IMR-90 (cell line): ENCODE measurements at regions not wholly inside any gene's neighbourhood (a gene's known extent, or its start where the extent isn't known, plus 50 kb on each side); places are given as distances from the start of the nearest gene placed in this dataset.

ENCODE experiments used
- ATAC-seq: fragments of 200-7000 bp; cut with Tn5 transposase; 2 replicates; pipeline ENCODE4 v1.9.1; 2020; ENCODE audit warnings: low read depth, mild to moderate bottlenecking, moderate library complexity
- BruUV-seq: library from RNA; stranded (reverse); fragments of 400-500 nt; replicated peaks from 2 replicates; lab custom pipeline; 2021; lab: Mats Ljungman, UMichigan
- CTCF ChIA-PET: fragments of 300-600 bp; formaldehyde crosslinking; extraction: SDS; loops from one replicate; lab custom pipeline; 2021; ENCODE audit warnings: antibody characterized with exemption; lab: Yijun Ruan, JAX
- POLR2A ChIA-PET: fragments of 300-600 bp; sonication (Branson Sonifier 250); formaldehyde crosslinking; loops from one replicate; lab custom pipeline; 2022; ENCODE audit warnings: antibody characterized with exemption; ENCODE audit not compliant: unreplicated experiment; lab: Charles Lee
- DNase-seq: peaks from one replicate; pipeline ENCODE4 v3.0.0; 2013
- H2AFZ ChIP-seq: replicated peaks from 2 replicates; pipeline ENCODE3; 2013; ENCODE audit warnings: low read length, mild to moderate bottlenecking; ENCODE audit not compliant: poor library complexity
- H2AK5ac ChIP-seq: 2 replicates; pipeline ENCODE4 v1.6.1; 2013; ENCODE audit warnings: low read depth, low read length, inconsistent platforms
- H2AK9ac ChIP-seq: replicated peaks from 2 replicates; pipeline ENCODE3; 2013; ENCODE audit warnings: mild to moderate bottlenecking, low read depth, low read length, moderate library complexity; ENCODE audit not compliant: poor library complexity
- H2BK120ac ChIP-seq: 2 replicates; pipeline ENCODE4 v1.6.1; 2013; ENCODE audit warnings: low read depth, low read length, inconsistent platforms
- H2BK15ac ChIP-seq: 3 replicates; pipeline ENCODE4 v1.6.1; 2013; ENCODE audit warnings: low read depth, low read length, inconsistent platforms
- H2BK20ac ChIP-seq: 2 replicates; pipeline ENCODE4 v1.6.1; 2013; ENCODE audit warnings: low read depth, mild to moderate bottlenecking, inconsistent platforms, low read length, moderate library complexity
- H2BK5ac ChIP-seq: 2 replicates; pipeline ENCODE4 v1.6.1; 2013; ENCODE audit warnings: mild to moderate bottlenecking, low read depth, low read length, inconsistent platforms; ENCODE audit not compliant: poor library complexity, severe bottlenecking
- H3K14ac ChIP-seq: replicated peaks from 2 replicates; pipeline ENCODE4 v1.6.1; 2013; ENCODE audit warnings: low read depth, low read length, inconsistent platforms
- H3K18ac ChIP-seq: 2 replicates; pipeline ENCODE4 v1.6.1; 2013; ENCODE audit warnings: low read depth, low read length, control low read depth
- H3K23ac ChIP-seq: 2 replicates; pipeline ENCODE4 v1.6.1; 2013; ENCODE audit warnings: low read depth, low read length, inconsistent platforms
- H3K27ac ChIP-seq: 2 replicates; pipeline ENCODE4 v1.5.1; 2013; ENCODE audit warnings: mild to moderate bottlenecking, control low read depth, low read length; ENCODE audit not compliant: insufficient read depth
- H3K27me3 ChIP-seq: 2 replicates; pipeline ENCODE4 v1.6.1; 2013; ENCODE audit warnings: low read length; ENCODE audit not compliant: control insufficient read depth, insufficient read depth
- H3K36me3 ChIP-seq: 2 replicates; pipeline ENCODE4 v1.6.1; 2013; ENCODE audit warnings: low read length, mixed read lengths; ENCODE audit not compliant: control insufficient read depth, insufficient read depth
- H3K4ac ChIP-seq: 2 replicates; pipeline ENCODE4 v1.6.1; 2013; ENCODE audit warnings: low read depth, low read length, inconsistent platforms
- H3K4me1 ChIP-seq: 2 replicates; pipeline ENCODE4 v1.6.1; 2013; ENCODE audit warnings: low read length, mixed read lengths; ENCODE audit not compliant: control insufficient read depth, insufficient read depth
- H3K4me2 ChIP-seq: 2 replicates; pipeline ENCODE4 v1.6.1; 2013; ENCODE audit warnings: low read depth, mild to moderate bottlenecking, control low read depth, low read length, moderate library complexity
- H3K4me3 ChIP-seq: 2 replicates; pipeline ENCODE4 v1.5.1; 2013; ENCODE audit warnings: low read depth, mild to moderate bottlenecking, control low read depth, low read length, moderate library complexity; ENCODE audit not compliant: insufficient read depth
- H3K56ac ChIP-seq: 2 replicates; pipeline ENCODE4 v1.6.1; 2013; ENCODE audit warnings: low read length, inconsistent platforms; ENCODE audit not compliant: insufficient read depth; ENCODE audit errors: extremely low read depth
- H3K79me1 ChIP-seq, 2 experiments: 2 replicates each; pipeline ENCODE4 v1.6.1; 2013; ENCODE audit warnings: low read length in 2 of 2, inconsistent platforms in 1 of 2, low read depth in 1 of 2
- H3K9ac ChIP-seq: 2 replicates; pipeline ENCODE4 v1.6.1; 2013; ENCODE audit warnings: low read depth, low read length, control low read depth
- H3K9me1 ChIP-seq: 2 replicates; pipeline ENCODE4 v1.6.1; 2013; ENCODE audit warnings: low read length, inconsistent platforms; ENCODE audit not compliant: insufficient read depth
- H3K9me3 ChIP-seq: 2 replicates; pipeline ENCODE4 v1.6.1; 2013; ENCODE audit warnings: low read length; ENCODE audit not compliant: control insufficient read depth, insufficient read depth
- H4K20me1 ChIP-seq: 2 replicates; pipeline ENCODE4 v1.6.1; 2013; ENCODE audit warnings: low read length, inconsistent platforms; ENCODE audit not compliant: insufficient read depth
- H4K5ac ChIP-seq: 2 replicates; pipeline ENCODE4 v1.6.1; 2013; ENCODE audit warnings: mild to moderate bottlenecking, low read depth, low read length, control low read depth
- H4K8ac ChIP-seq, 2 experiments: 2 replicates each; pipeline ENCODE4 v1.6.1; 2013; ENCODE audit warnings: low read depth in 2 of 2, low read length in 2 of 2, control low read depth in 1 of 2, inconsistent platforms in 1 of 2
- H4K91ac ChIP-seq: 2 replicates; pipeline ENCODE4 v1.6.1; 2013; ENCODE audit warnings: low read depth, low read length, inconsistent platforms; ENCODE audit not compliant: insufficient read depth
- BHLHE40 ChIP-seq: fragments of 150-350 bp; IDR thresholded peaks from 2 replicates; pipeline ENCODE4 v1.6.1; 2016; ENCODE audit warnings: mild to moderate bottlenecking, low read depth, low read length
- CEBPB ChIP-seq: IDR thresholded peaks from 2 replicates; pipeline ENCODE4 v1.6.1; 2012; ENCODE audit warnings: low read depth, low read length, improper control_type of control experiment
- CHD1 ChIP-seq: IDR thresholded peaks from 2 replicates; pipeline ENCODE4 v1.6.1; 2012; ENCODE audit warnings: low read depth, low read length, improper control_type of control experiment
- ELK1 ChIP-seq: fragments of 150-350 bp; IDR thresholded peaks from 2 replicates; pipeline ENCODE4 v1.6.1; 2016; ENCODE audit warnings: low read depth, mild to moderate bottlenecking, low read length, moderate library complexity, borderline replicate concordance
- FOS ChIP-seq: fragments of 150-350 bp; IDR thresholded peaks from 2 replicates; pipeline ENCODE4 v1.6.1; 2016; ENCODE audit warnings: low read depth, low read length
- MAFK ChIP-seq: IDR thresholded peaks from 2 replicates; pipeline ENCODE4 v1.6.1; 2012; ENCODE audit warnings: low read depth, low read length, improper control_type of control experiment
- MAZ ChIP-seq: IDR thresholded peaks from 2 replicates; pipeline ENCODE4 v1.6.1; 2012; ENCODE audit warnings: low read depth, mild to moderate bottlenecking, low read length, improper control_type of control experiment, moderate library complexity, borderline replicate concordance
- MXI1 ChIP-seq: IDR thresholded peaks from 2 replicates; pipeline ENCODE4 v1.6.1; 2012; ENCODE audit warnings: low read depth, mild to moderate bottlenecking, low read length, moderate library complexity, borderline replicate concordance
- NFE2L2 ChIP-seq: fragments of 150-350 bp; IDR thresholded peaks from 2 replicates; pipeline ENCODE4 v1.6.1; 2016; ENCODE audit warnings: low read depth, mild to moderate bottlenecking, low read length
- RAD21 ChIP-seq: IDR thresholded peaks from 2 replicates; pipeline ENCODE4 v1.6.1; 2012; ENCODE audit warnings: low read length, improper control_type of control experiment
- RCOR1 ChIP-seq: IDR thresholded peaks from 2 replicates; pipeline ENCODE4 v1.6.1; 2012; ENCODE audit warnings: mild to moderate bottlenecking, low read length, improper control_type of control experiment; ENCODE audit not compliant: insufficient replicate concordance
- RFX5 ChIP-seq: IDR thresholded peaks from 2 replicates; pipeline ENCODE4 v1.8.0; 2012; ENCODE audit warnings: low read depth, mild to moderate bottlenecking, low read length, moderate library complexity
- SMC3 ChIP-seq: fragments of 150-350 bp; IDR thresholded peaks from 2 replicates; pipeline ENCODE4 v1.6.1; 2016; ENCODE audit warnings: low read depth, mild to moderate bottlenecking, antibody characterized with exemption, low read length, moderate library complexity
- USF2 ChIP-seq: fragments of 150-350 bp; IDR thresholded peaks from 2 replicates; pipeline ENCODE4 v1.6.1; 2017; ENCODE audit warnings: mild to moderate bottlenecking, antibody characterized with exemption, low read length, low read depth
- WGBS, 2 experiments: methylation state at CpG; one replicate each; pipeline versions ENCODE4 v1.1.5 to v1.1.7; 2013; ENCODE audit warnings: missing lambda C conversion rate in 2 of 2; ENCODE audit not compliant: insufficient read length in 1 of 2; ENCODE audit errors: extremely low coverage in 2 of 2; 5-methylcytosine and 5-hydroxymethylcytosine counted together
- dilution Hi-C: fragments of 300-500 bp; cut with HindIII; formaldehyde crosslinking; loops from one replicate; pipeline ENCODE4 v1.14.3; 2018; ENCODE audit warnings: low sequenced_read_pairs; ENCODE audit not compliant: unreplicated experiment
- in situ Hi-C: fragments of 300-500 bp; cut with MboI; formaldehyde crosslinking; loops from 3 replicates; pipeline ENCODE4 v1.14.3; 2019; ENCODE audit warnings: low sequenced_read_pairs, inconsistent platforms, mixed read lengths
- intact Hi-C: fragments of 100-400 bp; cut with micrococcal nuclease; formaldehyde crosslinking; loops from 2 replicates; pipeline ENCODE4 v1.10.0; 2022
- TF ChIP-seq, protein P1 (sequence below): conservative IDR thresholded peaks from 2 replicates; pipeline ENCODE4 v1.5.1; 2012; ENCODE audit warnings: mild to moderate bottlenecking, low read depth, low read length, improper control_type of control experiment

GRCh38 chr6:54768494-54768893 is 78.1 kb upstream of the FAM83B start:
- intact Hi-C loops (no loop called here), in situ Hi-C loops (no loop called here), dilution Hi-C loops (no loop called here)
- H3K56ac ChIP-seq: no peak overlapping the region
- no peaks in the 10 kb centered on the region for H3K27me3 ChIP-seq
- ATAC-seq (no peak), DNase-seq (peak; percentile 1)
- no peak overlapping the region for H2BK15ac ChIP-seq
- H2BK120ac ChIP-seq: no peak overlapping the region
- no peak overlapping the region for H4K91ac ChIP-seq
- H2AFZ ChIP-seq: no peak overlapping the region
- H3K36me3 ChIP-seq: no peaks in the 10 kb centered on the region
- CTCF ChIA-PET: no interaction called here
- H3K79me1 ChIP-seq: no peaks in the 10 kb centered on the region
- no peaks in the 10 kb centered on the region for H3K4me1 ChIP-seq
- no peak overlapping the region for H3K18ac ChIP-seq
- H4K5ac ChIP-seq: no peak overlapping the region
- no peak overlapping the region for H3K4ac ChIP-seq
- H2BK20ac ChIP-seq: no peak overlapping the region
- no peaks in the 10 kb centered on the region for H3K9me3 ChIP-seq
- no peak overlapping the region for H3K23ac ChIP-seq
- no TSS peak for BruUV-seq
- H2AK5ac ChIP-seq: no peak overlapping the region
- no CpG with 5 or more reads among the region's 1 CpG for WGBS, 2 experiments
- no peak overlapping the region for H2BK5ac ChIP-seq
- H4K8ac ChIP-seq: no peak overlapping the region
- no peak overlapping the region for H3K9ac ChIP-seq
- no peak overlapping the region for H3K4me3 ChIP-seq
- no peak overlapping the region for H2AK9ac ChIP-seq
- no peak overlapping the region for H3K4me2 ChIP-seq
- H3K14ac ChIP-seq: no peak overlapping the region
- no peaks in the 10 kb centered on the region for H4K20me1 ChIP-seq
- POLR2A ChIA-PET: no interaction called here
- no peak overlapping the region for H3K27ac ChIP-seq
- no peaks in the 10 kb centered on the region for H3K9me1 ChIP-seq
- TF ChIP-seq, protein P1, sequence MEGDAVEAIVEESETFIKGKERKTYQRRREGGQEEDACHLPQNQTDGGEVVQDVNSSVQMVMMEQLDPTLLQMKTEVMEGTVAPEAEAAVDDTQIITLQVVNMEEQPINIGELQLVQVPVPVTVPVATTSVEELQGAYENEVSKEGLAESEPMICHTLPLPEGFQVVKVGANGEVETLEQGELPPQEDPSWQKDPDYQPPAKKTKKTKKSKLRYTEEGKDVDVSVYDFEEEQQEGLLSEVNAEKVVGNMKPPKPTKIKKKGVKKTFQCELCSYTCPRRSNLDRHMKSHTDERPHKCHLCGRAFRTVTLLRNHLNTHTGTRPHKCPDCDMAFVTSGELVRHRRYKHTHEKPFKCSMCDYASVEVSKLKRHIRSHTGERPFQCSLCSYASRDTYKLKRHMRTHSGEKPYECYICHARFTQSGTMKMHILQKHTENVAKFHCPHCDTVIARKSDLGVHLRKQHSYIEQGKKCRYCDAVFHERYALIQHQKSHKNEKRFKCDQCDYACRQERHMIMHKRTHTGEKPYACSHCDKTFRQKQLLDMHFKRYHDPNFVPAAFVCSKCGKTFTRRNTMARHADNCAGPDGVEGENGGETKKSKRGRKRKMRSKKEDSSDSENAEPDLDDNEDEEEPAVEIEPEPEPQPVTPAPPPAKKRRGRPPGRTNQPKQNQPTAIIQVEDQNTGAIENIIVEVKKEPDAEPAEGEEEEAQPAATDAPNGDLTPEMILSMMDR: no peak
- TF ChIP-seq MAFK: no peak
- no peak for TF ChIP-seq RFX5
- no peak for TF ChIP-seq SMC3
- no peak for TF ChIP-seq RCOR1
- TF ChIP-seq ELK1: no peak
- TF ChIP-seq NFE2L2: no peak
- TF ChIP-seq RAD21: no peak
- no peak for TF ChIP-seq USF2
- no peak for TF ChIP-seq MXI1
- TF ChIP-seq FOS: no peak
- no peak for TF ChIP-seq CHD1
- TF ChIP-seq BHLHE40: no peak
- no peak for TF ChIP-seq CEBPB
- TF ChIP-seq MAZ: no peak
